H9 (cell line): ENCODE measurements at regions not wholly inside any gene's neighbourhood (a gene's known extent, or its start where the extent isn't known, plus 50 kb on each side); places are given as distances from the start of the nearest gene placed in this dataset.

Source experiments
- DNase-seq: peaks from one replicate; pipeline ENCODE4 v3.0.0-alpha.2; 2017
- H2AFZ ChIP-seq: one replicate; pipeline ENCODE4 v1.6.1; 2013; ENCODE audit warnings: mild to moderate bottlenecking, low read length, control low read depth, moderate library complexity
- H2AK5ac ChIP-seq: 2 replicates; pipeline ENCODE4 v1.6.1; 2013; ENCODE audit warnings: low read length, control low read depth, mixed read lengths; ENCODE audit not compliant: insufficient read length
- H2BK120ac ChIP-seq: one replicate; pipeline ENCODE4 v1.6.1; 2013; ENCODE audit warnings: low read depth, mild to moderate bottlenecking, low read length, control low read depth, inconsistent platforms; ENCODE audit not compliant: poor library complexity, severe bottlenecking
- H2BK12ac ChIP-seq: 2 replicates; pipeline ENCODE4 v1.6.1; 2013; ENCODE audit warnings: low read length, control low read depth, mixed read lengths, low read depth; ENCODE audit not compliant: insufficient read length
- H2BK15ac ChIP-seq: 2 replicates; pipeline ENCODE4 v1.6.1; 2013; ENCODE audit warnings: low read depth, low read length, control low read depth
- H2BK20ac ChIP-seq: one replicate; pipeline ENCODE4 v1.6.1; 2013; ENCODE audit warnings: low read depth, mild to moderate bottlenecking, low read length, control low read depth, inconsistent platforms; ENCODE audit not compliant: poor library complexity, severe bottlenecking
- H2BK5ac ChIP-seq: 2 replicates; pipeline ENCODE4 v1.6.1; 2013; ENCODE audit warnings: low read length, control low read depth, mixed read lengths; ENCODE audit not compliant: insufficient read length
- H3K14ac ChIP-seq: 2 replicates; pipeline ENCODE4 v1.6.1; 2013; ENCODE audit warnings: low read length, control low read depth; ENCODE audit not compliant: insufficient read depth
- H3K18ac ChIP-seq: 2 replicates; pipeline ENCODE4 v1.6.1; 2013; ENCODE audit warnings: low read depth, mild to moderate bottlenecking, mixed read lengths, low read length, control low read depth; ENCODE audit not compliant: insufficient read length
- H3K23ac ChIP-seq: 2 replicates; pipeline ENCODE4 v1.6.1; 2013; ENCODE audit warnings: low read length, control low read depth, mixed read lengths, low read depth; ENCODE audit not compliant: insufficient read length
- H3K23me2 ChIP-seq: 2 replicates; pipeline ENCODE4 v1.6.1; 2013; ENCODE audit warnings: low read depth, mild to moderate bottlenecking, mixed read lengths, low read length, control low read depth; ENCODE audit not compliant: insufficient read length, poor library complexity, severe bottlenecking
- H3K27ac ChIP-seq: 2 replicates; pipeline ENCODE4 v1.5.1; 2013; ENCODE audit warnings: low read length, control low read depth, mixed read lengths, low read depth; ENCODE audit not compliant: insufficient read length
- H3K27me3 ChIP-seq: 2 replicates; pipeline ENCODE4 v1.6.1; 2013; ENCODE audit warnings: low read length, control low read depth, inconsistent platforms; ENCODE audit not compliant: insufficient read depth
- H3K4ac ChIP-seq: 2 replicates; pipeline ENCODE4 v1.6.1; 2013; ENCODE audit warnings: low read depth, mild to moderate bottlenecking, control low read depth, inconsistent platforms, low read length, moderate library complexity
- H3K4me1 ChIP-seq: 2 replicates; pipeline ENCODE4 v1.6.1; 2013; ENCODE audit warnings: low read length, control low read depth, inconsistent platforms; ENCODE audit not compliant: insufficient read depth
- H3K4me2 ChIP-seq: 2 replicates; pipeline ENCODE4 v1.6.1; 2013; ENCODE audit warnings: low read length, control low read depth, mixed read lengths; ENCODE audit not compliant: insufficient read length, insufficient read depth
- H3K56ac ChIP-seq: 2 replicates; pipeline ENCODE4 v1.6.1; 2013; ENCODE audit warnings: low read depth, mild to moderate bottlenecking, mixed read lengths, low read length, control low read depth; ENCODE audit not compliant: insufficient read length
- H3K79me1 ChIP-seq: 2 replicates; pipeline ENCODE4 v1.6.1; 2013; ENCODE audit warnings: low read depth, mild to moderate bottlenecking, moderate library complexity, low read length, control low read depth, inconsistent platforms; ENCODE audit not compliant: insufficient read depth, poor library complexity, severe bottlenecking
- H3K79me2 ChIP-seq: 2 replicates; pipeline ENCODE4 v1.6.1; 2013; ENCODE audit warnings: low read length, control low read depth, inconsistent platforms; ENCODE audit not compliant: insufficient read depth
- H3K9ac ChIP-seq: 2 replicates; pipeline ENCODE4 v1.6.1; 2013; ENCODE audit warnings: low read length, control low read depth, mixed read lengths; ENCODE audit not compliant: insufficient read length; ENCODE audit errors: extremely low read depth
- H3K9me3 ChIP-seq: one replicate; pipeline ENCODE4 v1.6.1; 2013; ENCODE audit warnings: low read depth, low read length, inconsistent platforms; ENCODE audit not compliant: control insufficient read depth
- H3T11ph ChIP-seq: one replicate; pipeline ENCODE4 v1.6.1; 2013; ENCODE audit warnings: mild to moderate bottlenecking, low read length, control low read depth, inconsistent platforms
- H4K20me1 ChIP-seq: one replicate; pipeline ENCODE4 v1.6.1; 2013; ENCODE audit not compliant: control insufficient read depth, insufficient read length, insufficient read depth
- H4K5ac ChIP-seq: 2 replicates; pipeline ENCODE4 v1.6.1; 2013; ENCODE audit warnings: low read depth, mild to moderate bottlenecking, mixed read lengths, low read length, control low read depth; ENCODE audit not compliant: insufficient read length
- H4K8ac ChIP-seq: replicated peaks from 2 replicates; pipeline ENCODE4 v1.6.1; 2013; ENCODE audit warnings: low read length, control low read depth, mixed read lengths, low read depth; ENCODE audit not compliant: insufficient read length
- H4K91ac ChIP-seq: 2 replicates; pipeline ENCODE4 v1.6.1; 2013; ENCODE audit warnings: low read depth, mild to moderate bottlenecking, moderate library complexity, mixed read lengths, low read length, control low read depth; ENCODE audit not compliant: insufficient read length
- H3K27ac Mint-ChIP-seq, 3 experiments: 2 replicates in 2 of 3; 3 replicates in 1 of 3; pipeline ENCODE4 v1.8.0; 2020 to 2021; ENCODE audit warnings: mixed read lengths in 3 of 3, mild to moderate bottlenecking in 1 of 3, moderate library complexity in 1 of 3
- H3K27me3 Mint-ChIP-seq: 2 replicates; pipeline ENCODE4 v1.8.0; 2021; ENCODE audit warnings: low read depth, mild to moderate bottlenecking, moderate library complexity, mixed read lengths
- H3K36me3 Mint-ChIP-seq, 3 experiments: 2 replicates in 2 of 3; 3 replicates in 1 of 3; pipeline ENCODE4 v1.8.0; 2020 to 2021; ENCODE audit warnings: low read depth in 3 of 3, mixed read lengths in 3 of 3; ENCODE audit not compliant: insufficient read depth in 1 of 3
- H3K4me1 Mint-ChIP-seq, 2 experiments: 2 replicates each; pipeline ENCODE4 v1.8.0; 2020; ENCODE audit warnings: mixed read lengths in 2 of 2
- H3K4me3 Mint-ChIP-seq, 2 experiments: 2 replicates in 1 of 2; 3 replicates in 1 of 2; pipeline ENCODE4 v1.8.0; 2020 to 2021; ENCODE audit warnings: mild to moderate bottlenecking in 2 of 2, mixed read lengths in 2 of 2, moderate library complexity in 1 of 2
- H3K9me3 Mint-ChIP-seq, 2 experiments: 2 replicates in 1 of 2; 3 replicates in 1 of 2; pipeline ENCODE4 v1.8.0; 2020; ENCODE audit warnings: mild to moderate bottlenecking in 2 of 2, mixed read lengths in 2 of 2, moderate library complexity in 1 of 2
- CTCF ChIP-seq: fragments of 200-600 bp; sonication (generic); conservative IDR thresholded peaks from 3 replicates; pipeline ENCODE4 v1.8.0; 2021; ENCODE audit warnings: antibody characterized with exemption, mild to moderate bottlenecking
- WGBS: extraction: QIAGEN DNeasy Blood & Tissue Kit; methylation state at CpG from one replicate; pipeline ENCODE4 v1.1.7; 2013; ENCODE audit warnings: missing lambda C conversion rate, low lambda C conversion rate, mixed read lengths; ENCODE audit not compliant: insufficient read length; ENCODE audit errors: extremely low coverage; 5-methylcytosine and 5-hydroxymethylcytosine counted together

DNA sequence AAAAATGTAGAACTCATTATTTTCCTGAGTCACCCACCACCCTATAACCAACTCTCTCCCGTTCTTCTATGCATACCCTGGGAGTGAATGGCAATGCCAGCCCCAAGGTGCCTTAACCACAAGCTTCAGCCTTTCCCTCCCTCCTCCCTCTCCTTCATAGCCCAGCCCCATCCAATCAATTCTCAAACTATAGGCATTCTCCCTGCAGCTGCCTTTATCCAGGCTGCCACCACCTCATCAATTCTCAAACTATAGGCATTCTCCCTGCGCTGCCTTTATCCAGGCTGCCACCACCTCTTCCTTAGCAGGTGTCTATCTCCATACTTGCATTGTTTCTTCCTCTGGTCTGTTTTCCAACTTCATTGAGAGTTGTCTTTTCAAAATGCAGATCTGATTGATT, 77.1 kb downstream of the PLEKHG1 start:
- H2AK5ac ChIP-seq = no peak overlapping the region
- no peak overlapping the region for H2BK20ac ChIP-seq
- H4K20me1 ChIP-seq = no peaks in the 10 kb centered on the region
- H3K56ac ChIP-seq = no peak overlapping the region
- no peak overlapping the region for H3K23ac ChIP-seq
- no peak overlapping the region for H3T11ph ChIP-seq
- no peak overlapping the region for H2BK15ac ChIP-seq
- no peak for DNase-seq
- peaks cover 9% of the 10 kb centered on the region for H3K27me3 Mint-ChIP-seq
- TF ChIP-seq CTCF = no peak
- no peaks in the 10 kb centered on the region for H3K23me2 ChIP-seq
- no peaks in the 10 kb centered on the region for H3K79me1 ChIP-seq
- H4K91ac ChIP-seq = no peak overlapping the region
- WGBS = no CpG with 5 or more reads among the region's 2 CpGs
- H3K9me3 ChIP-seq = no peaks in the 10 kb centered on the region
- no peak overlapping the region for H3K4me2 ChIP-seq
- H3K27ac Mint-ChIP-seq = no peak overlapping the region
- no peak overlapping the region for H3K14ac ChIP-seq
- H2BK120ac ChIP-seq = no peak overlapping the region
- no peak overlapping the region for H2BK12ac ChIP-seq
- no peak overlapping the region for H3K18ac ChIP-seq
- no peak overlapping the region for H2BK5ac ChIP-seq
- no peak overlapping the region for H2AFZ ChIP-seq
- H3K9me3 Mint-ChIP-seq = no peaks in the 10 kb centered on the region
- no peaks in the 10 kb centered on the region for H3K79me2 ChIP-seq
- H3K27me3 ChIP-seq = no peaks in the 10 kb centered on the region
- H3K4me1 ChIP-seq = no peaks in the 10 kb centered on the region
- no peak overlapping the region for H4K8ac ChIP-seq
- H3K36me3 Mint-ChIP-seq = no peaks in the 10 kb centered on the region
- H3K4me3 Mint-ChIP-seq = no peak overlapping the region
- H3K9ac ChIP-seq = no peak overlapping the region
- no peak overlapping the region for H4K5ac ChIP-seq
- no peaks in the 10 kb centered on the region for H3K4me1 Mint-ChIP-seq
- no peak overlapping the region for H3K4ac ChIP-seq
- no peak overlapping the region for H3K27ac ChIP-seq
